ENCODE measurements at regions not wholly inside any gene's neighbourhood (a gene's known extent, or its start where the extent isn't known, plus 50 kb on each side); places are given as distances from the start of the nearest gene placed in this dataset.
A peak's percentile ranks its signal among the peaks of the same experiment; 100 is the strongest.

GRCh38 chr15:31551323-31551722, 224.7 kb downstream of the KLF13 start:
- peaks cover 0 to 10% (median 0%) of the 10 kb centered on the region in 5 donors for H3K4me1 ChIP-seq (ENCODE audit: control insufficient read depth in 5 of 5, insufficient read depth in 5 of 5, low read length in 5 of 5)
- WGBS, 2 donors: 78 to 86% methylated on average over 5 of the region's 5 CpGs
- H3K27ac ChIP-seq (ENCODE audit: low read depth in 1 of 2, low read length in 1 of 2): no peak overlapping the region
- ATAC-seq (ENCODE audit: insufficient read depth, low FRiP score) (no peak), DNase-seq (no peak)
- no peak for TF ChIP-seq CTCF (IDR thresholded peaks at IDR 0.05; ENCODE audit: control extremely low read depth, extremely low read depth)
- H3K9ac ChIP-seq (ENCODE audit: insufficient read depth in 1 of 2, low read length in 2 of 2): no peak overlapping the region
- no peaks in the 10 kb centered on the region for H3K36me3 ChIP-seq (ENCODE audit: control insufficient read depth in 4 of 4, insufficient read depth in 4 of 4, low read length in 4 of 4)
- H3K27me3 ChIP-seq (ENCODE audit: control insufficient read depth in 3 of 3, insufficient read depth in 3 of 3, low read length in 2 of 3): no peaks in the 10 kb centered on the region
- H3K9me3 ChIP-seq (ENCODE audit: control insufficient read depth in 4 of 4, insufficient read depth in 3 of 4, low read length in 3 of 4): no peaks in the 10 kb centered on the region
- no peak overlapping the region for H3K4me3 ChIP-seq

- Histone ChIP-seq H3K9me3 (ENCODE audit: control insufficient read depth in 4 of 4, insufficient read depth in 3 of 4, low read length in 3 of 4) (no peaks in the 10 kb centered on the region), H3K27ac (ENCODE audit: low read depth in 1 of 2, low read length in 1 of 2) (no peak overlapping the region), H3K27me3 (ENCODE audit: control insufficient read depth in 3 of 3, insufficient read depth in 3 of 3, low read length in 2 of 3) (no peaks in the 10 kb centered on the region), H3K4me1 (ENCODE audit: control insufficient read depth in 5 of 5, insufficient read depth in 5 of 5, low read length in 5 of 5) (peaks cover 0 to 10% (median 0%) of the 10 kb centered on the region in 5 donors), H3K4me3 (no peak overlapping the region), H3K9ac (ENCODE audit: insufficient read depth in 1 of 2, low read length in 2 of 2) (no peak overlapping the region), H3K36me3 (ENCODE audit: control insufficient read depth in 4 of 4, insufficient read depth in 4 of 4, low read length in 4 of 4) (no peaks in the 10 kb centered on the region)
- TF ChIP-seq CTCF (IDR thresholded peaks at IDR 0.05; ENCODE audit: control extremely low read depth, extremely low read depth): no peak
- WGBS, 2 donors: 86 to 91% methylated on average over 13 of the region's 13 CpGs
- DNase-seq: no peak
- no peak for ATAC-seq (ENCODE audit: insufficient read depth, low FRiP score)
Observed at GRCh38 chr15:31552482-31553099, 226.0 kb downstream of the KLF13 start.

- DNase-seq (peak; percentile 41 to 65 (median 56)), ATAC-seq (ENCODE audit: insufficient read depth, low FRiP score) (peak; percentile 20)
- H3K9ac ChIP-seq (ENCODE audit: insufficient read depth in 1 of 2, low read length in 2 of 2): no peak overlapping the region
- TF ChIP-seq CTCF (IDR thresholded peaks at IDR 0.05; ENCODE audit: control extremely low read depth, extremely low read depth): no peak
- no peaks in the 10 kb centered on the region for H3K9me3 ChIP-seq (ENCODE audit: control insufficient read depth in 4 of 4, insufficient read depth in 3 of 4, low read length in 3 of 4)
- H3K36me3 ChIP-seq (ENCODE audit: control insufficient read depth in 4 of 4, insufficient read depth in 4 of 4, low read length in 4 of 4): no peaks in the 10 kb centered on the region
- H3K4me3 ChIP-seq: no peak overlapping the region
- H3K27me3 ChIP-seq (ENCODE audit: control insufficient read depth in 3 of 3, insufficient read depth in 3 of 3, low read length in 2 of 3): no peaks in the 10 kb centered on the region
- no peak overlapping the region for H3K27ac ChIP-seq (ENCODE audit: low read depth in 1 of 2, low read length in 1 of 2)
- peaks cover 0 to 10% (median 0%) of the 10 kb centered on the region in 5 donors for H3K4me1 ChIP-seq (ENCODE audit: control insufficient read depth in 5 of 5, insufficient read depth in 5 of 5, low read length in 5 of 5)
- 59 to 64% methylated on average over 8 of the region's 8 CpGs for WGBS, 2 donors
Observed at GRCh38 chr15:31554261-31554660, 227.6 kb downstream of the KLF13 start.

GRCh38 chr15:31555022-31555421, 228.4 kb downstream of the KLF13 start:
- H3K9ac ChIP-seq (ENCODE audit: insufficient read depth in 1 of 2, low read length in 2 of 2): no peak overlapping the region
- TF ChIP-seq CTCF (IDR thresholded peaks at IDR 0.05; ENCODE audit: control extremely low read depth, extremely low read depth): no peak
- H3K27ac ChIP-seq (ENCODE audit: low read depth in 1 of 2, low read length in 1 of 2): peak overlapping the region in 1 of 2 donors; percentile 17
- WGBS, 2 donors: 93 to 96% methylated on average over 3 of the region's 3 CpGs
- DNase-seq: no peak
- H3K9me3 ChIP-seq (ENCODE audit: control insufficient read depth in 4 of 4, insufficient read depth in 3 of 4, low read length in 3 of 4): no peaks in the 10 kb centered on the region
- no peak for ATAC-seq (ENCODE audit: insufficient read depth, low FRiP score)
- peaks cover 0 to 3% (median 0%) of the 10 kb centered on the region in 3 donors for H3K27me3 ChIP-seq (ENCODE audit: control insufficient read depth in 3 of 3, insufficient read depth in 3 of 3, low read length in 2 of 3)
- H3K4me3 ChIP-seq: no peak overlapping the region
- H3K4me1 ChIP-seq (ENCODE audit: control insufficient read depth in 5 of 5, insufficient read depth in 5 of 5, low read length in 5 of 5): peaks cover 0 to 12% (median 0%) of the 10 kb centered on the region in 5 donors
- no peaks in the 10 kb centered on the region for H3K36me3 ChIP-seq (ENCODE audit: control insufficient read depth in 4 of 4, insufficient read depth in 4 of 4, low read length in 4 of 4)

Data from lung (tissue), 11 donors.